AG04449 (cell line): ENCODE measurements at regions not wholly inside any gene's neighbourhood (a gene's known extent, or its start where the extent isn't known, plus 50 kb on each side); places are given as distances from the start of the nearest gene placed in this dataset.

Source experiments
- CTCF ChIA-PET: fragments of 350-600 bp; formaldehyde crosslinking; extraction: SDS; loops from one replicate; lab custom pipeline; 2021; ENCODE audit warnings: antibody characterized with exemption; lab: Yijun Ruan, JAX
- POLR2A ChIA-PET: fragments of 400-600, 350-600 bp; formaldehyde crosslinking; extraction: SDS; loops from one replicate; lab custom pipeline; 2020; ENCODE audit warnings: antibody characterized with exemption, inconsistent platforms; lab: Yijun Ruan, JAX
- DNase-seq: peaks from one replicate; pipeline ENCODE4 v3.0.0-alpha.2; 2010; ENCODE audit warnings: low read depth, low spot score
- H3K4me3 ChIP-seq: 2 replicates; pipeline ENCODE4 v1.5.1; 2011; ENCODE audit warnings: low read depth, mild to moderate bottlenecking, control low read depth, low read length
- CTCF ChIP-seq: IDR thresholded peaks from one replicate; pipeline ENCODE4 v1.5.1; 2011; ENCODE audit warnings: mild to moderate bottlenecking, moderate library complexity, low read length, control low read depth, inconsistent platforms; ENCODE audit not compliant: insufficient read depth; ENCODE audit errors: missing control alignments

- no peak for DNase-seq
- ChIA-PET CTCF (no interaction called here), POLR2A (no interaction called here)
- H3K4me3 ChIP-seq: no peak overlapping the region
- TF ChIP-seq CTCF: no peak
Measured at GRCh38 chr4:186919340-186919739, 195.7 kb upstream of the FAT1 start.

- no peak for TF ChIP-seq CTCF
- ChIA-PET CTCF (interaction anchor here (1.2 to 1.4 kb wide), 2 partner anchors 11 to 195 kb away, joined by 3 to 4 read pairs; no protein-coding TSS in a partner anchor), POLR2A (interaction anchor here (0.9 kb wide), 1 partner anchor 194 kb away, joined by 4 read pairs; no protein-coding TSS in a partner anchor)
- no peak for DNase-seq
- H3K4me3 ChIP-seq: no peak overlapping the region
Measured at GRCh38 chr4:186920483-186920882, 196.8 kb upstream of the FAT1 start.

GRCh38 chr4:186920992-186921391 lies 197.3 kb upstream of the FAT1 start:
- no peak overlapping the region for H3K4me3 ChIP-seq
- DNase-seq: no peak
- ChIA-PET POLR2A (interaction anchor here (0.9 kb wide), 1 partner anchor 195 kb away, joined by 4 read pairs; no protein-coding TSS in a partner anchor), CTCF (interaction anchor here (0.6 to 1.4 kb wide), 3 partner anchors 12 to 195 kb away, joined by 3 to 4 read pairs (median 3); no protein-coding TSS in a partner anchor)
- no peak for TF ChIP-seq CTCF

GRCh38 chr4:186924723-186925122 lies 201.1 kb upstream of the FAT1 start:
- no peak for DNase-seq
- ChIA-PET CTCF (interaction anchor here (2.0 kb wide), 1 partner anchor 10 kb away, joined by 5 read pairs; no protein-coding TSS in a partner anchor), POLR2A (no interaction called here)
- TF ChIP-seq CTCF: no peak
- H3K4me3 ChIP-seq: no peak overlapping the region

- CTCF ChIA-PET: no interaction called here
- H3K4me3 ChIP-seq: no peak overlapping the region
- no peak for DNase-seq
- POLR2A ChIA-PET: no interaction called here
- TF ChIP-seq CTCF: no peak
Measured at GRCh38 chr4:186927624-186928023, 204.0 kb upstream of the FAT1 start.

- CTCF ChIA-PET: no interaction called here
- TF ChIP-seq CTCF: no peak
- H3K4me3 ChIP-seq: no peak overlapping the region
- POLR2A ChIA-PET: no interaction called here
- DNase-seq: no peak
Measured at GRCh38 chr4:186930024-186930423, 206.4 kb upstream of the FAT1 start.
